ENCODE measurements at regions not wholly inside any gene's neighbourhood (a gene's known extent, or its start where the extent isn't known, plus 50 kb on each side); places are given as distances from the start of the nearest gene placed in this dataset.

DNA sequence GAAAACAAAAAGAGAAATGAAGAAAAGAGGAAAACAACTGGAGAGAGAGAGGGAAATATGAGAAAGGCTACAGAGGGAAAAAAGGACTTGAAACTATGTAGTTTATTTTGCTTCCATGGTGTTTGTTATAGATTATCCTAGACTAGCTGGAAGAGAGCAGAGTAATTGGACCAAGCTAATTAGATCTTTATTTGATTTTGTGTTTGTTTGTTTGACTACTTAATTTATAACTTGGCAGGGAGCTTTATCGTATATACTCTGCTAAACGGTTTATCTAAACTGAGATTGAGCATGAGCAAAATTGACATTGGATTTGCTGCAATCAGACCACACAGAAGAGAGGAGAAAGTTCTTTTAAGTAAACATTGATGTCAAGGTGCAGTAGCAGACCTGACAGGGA, 443.8 kb upstream of the USP24 start:
- TF ChIP-seq POLR2A (IDR thresholded peaks at IDR 0.05) (no peak), POLR2AphosphoS5 (IDR thresholded peaks at IDR 0.05) (no peak)
- TF ChIP-seq, protein P1, sequence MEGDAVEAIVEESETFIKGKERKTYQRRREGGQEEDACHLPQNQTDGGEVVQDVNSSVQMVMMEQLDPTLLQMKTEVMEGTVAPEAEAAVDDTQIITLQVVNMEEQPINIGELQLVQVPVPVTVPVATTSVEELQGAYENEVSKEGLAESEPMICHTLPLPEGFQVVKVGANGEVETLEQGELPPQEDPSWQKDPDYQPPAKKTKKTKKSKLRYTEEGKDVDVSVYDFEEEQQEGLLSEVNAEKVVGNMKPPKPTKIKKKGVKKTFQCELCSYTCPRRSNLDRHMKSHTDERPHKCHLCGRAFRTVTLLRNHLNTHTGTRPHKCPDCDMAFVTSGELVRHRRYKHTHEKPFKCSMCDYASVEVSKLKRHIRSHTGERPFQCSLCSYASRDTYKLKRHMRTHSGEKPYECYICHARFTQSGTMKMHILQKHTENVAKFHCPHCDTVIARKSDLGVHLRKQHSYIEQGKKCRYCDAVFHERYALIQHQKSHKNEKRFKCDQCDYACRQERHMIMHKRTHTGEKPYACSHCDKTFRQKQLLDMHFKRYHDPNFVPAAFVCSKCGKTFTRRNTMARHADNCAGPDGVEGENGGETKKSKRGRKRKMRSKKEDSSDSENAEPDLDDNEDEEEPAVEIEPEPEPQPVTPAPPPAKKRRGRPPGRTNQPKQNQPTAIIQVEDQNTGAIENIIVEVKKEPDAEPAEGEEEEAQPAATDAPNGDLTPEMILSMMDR (IDR thresholded peaks at IDR 0.05 in 8 of 11, conservative IDR thresholded peaks at IDR 0.05 in 3 of 11): no peak
